ENCODE measurements at regions not wholly inside any gene's neighbourhood (a gene's known extent, or its start where the extent isn't known, plus 50 kb on each side); places are given as distances from the start of the nearest gene placed in this dataset.

GRCh38 chr7:12139416-12139815 is 71.7 kb upstream of the TMEM106B start (continued):
- TF ChIP-seq CTCF (conservative IDR thresholded peaks at IDR 0.05; ENCODE audit: low read depth in 2 of 2), result no peak

GRCh38 chr7:12146813-12147212 is 64.3 kb upstream of the TMEM106B start:
- H3K4me3 Mint-ChIP-seq, result no peak overlapping the region
- Histone ChIP-seq H3K4me2 (no peak overlapping the region), H3K9me2 (ENCODE audit: insufficient read depth) (no peaks in the 10 kb centered on the region), H4K20me1 (replicated peaks; ENCODE audit: insufficient read depth) (no peaks in the 10 kb centered on the region), H3K4me3 (no peak overlapping the region), H2AFZ (no peak overlapping the region), H3K27ac (ENCODE audit: low read depth) (no peak overlapping the region), H3K79me2 (replicated peaks; ENCODE audit: insufficient read depth) (no peaks in the 10 kb centered on the region), H3K27me3 (ENCODE audit: insufficient read depth) (no peaks in the 10 kb centered on the region), H3K4me1 (ENCODE audit: insufficient read depth) (no peaks in the 10 kb centered on the region), H3K36me3 (ENCODE audit: insufficient read depth) (no peaks in the 10 kb centered on the region), H3F3A (replicated peaks; ENCODE audit: low read depth) (no peaks in the 10 kb centered on the region)
- no peak overlapping the region for H3K27ac Mint-ChIP-seq
- H3K36me3 Mint-ChIP-seq (ENCODE audit: low read depth), result peaks cover 4% of the 10 kb centered on the region; the same call in 2 of the 3 replicates
- H3K4me1 Mint-ChIP-seq, result no peaks in the 10 kb centered on the region
- ATAC-seq (peak; percentile 77), DNase-seq (ENCODE audit: low spot score) (peak; percentile 69)
- TF ChIP-seq POLR2AphosphoS5 (IDR thresholded peaks at IDR 0.05; ENCODE audit: low read depth) (no peak), EZH2phosphoT487 (IDR thresholded peaks at IDR 0.05; ENCODE audit: unreplicated experiment) (no peak), EZH2 (IDR thresholded peaks at IDR 0.05; ENCODE audit: low read depth, unreplicated experiment) (no peak), STAT1 (IDR thresholded peaks at IDR 0.05; ENCODE audit: unreplicated experiment) (no peak), CREB1 (CRISPR knock-in tag; IDR thresholded peaks at IDR 0.05; ENCODE audit: low read depth) (no peak), NANOG (IDR thresholded peaks at IDR 0.05; ENCODE audit: borderline replicate concordance) (no peak), ZNF331 (CRISPR knock-in tag; IDR thresholded peaks at IDR 0.05; ENCODE audit: low read depth) (no peak), ZNF462 (CRISPR knock-in tag; IDR thresholded peaks at IDR 0.05) (no peak), CTCF (conservative IDR thresholded peaks at IDR 0.05; ENCODE audit: low read depth in 2 of 2) (no peak)
- peaks cover 11% of the 10 kb centered on the region; the same call in 2 of the 3 replicates for H3K9me3 Mint-ChIP-seq
- H3K27me3 Mint-ChIP-seq (ENCODE audit: insufficient read depth, low read depth, poor library complexity), result no peaks in the 10 kb centered on the region
